ENCODE measurements at regions not wholly inside any gene's neighbourhood (a gene's known extent, or its start where the extent isn't known, plus 50 kb on each side); places are given as distances from the start of the nearest gene placed in this dataset.

GRCh38 chr10:94281654-94282053 lies 81.1 kb downstream of the NOC3L start:
- DNase-seq, result no peak

DNA sequence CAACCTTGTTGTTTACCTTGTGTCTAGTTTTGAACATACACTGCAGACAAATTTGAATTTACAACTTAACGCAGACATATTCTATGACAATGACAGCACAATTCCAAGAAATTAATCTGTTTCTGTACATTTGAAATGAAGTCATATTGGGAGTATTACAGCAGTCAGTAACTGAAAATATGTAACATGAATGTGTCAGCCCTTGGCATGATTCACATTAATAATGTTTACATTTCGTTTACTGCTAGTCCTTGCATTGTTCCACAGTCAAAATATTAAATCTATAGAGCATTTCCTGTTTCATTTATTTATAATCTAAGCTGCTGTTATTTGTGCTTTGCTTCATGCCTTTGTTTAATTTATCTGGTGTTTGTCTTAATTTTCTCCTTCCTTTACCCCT lies 80.4 kb downstream of the NOC3L start:
- no peak for DNase-seq
